ENCODE measurements at regions not wholly inside any gene's neighbourhood (a gene's known extent, or its start where the extent isn't known, plus 50 kb on each side); places are given as distances from the start of the nearest gene placed in this dataset.
A peak's percentile ranks its signal among the peaks of the same experiment; 100 is the strongest.

GRCh38 chr9:91100878-91101450 is 260.8 kb downstream of the AUH start:
- no peak overlapping the region for H2AFZ ChIP-seq (ENCODE audit: low read length)
- peak overlapping the region; percentile 22 for H3K4me2 ChIP-seq (ENCODE audit: insufficient read depth, low read length)
- no peak overlapping the region for H3K4me3 ChIP-seq (ENCODE audit: insufficient read depth, low read length)
- no peaks in the 10 kb centered on the region for H3K79me2 ChIP-seq (ENCODE audit: insufficient read depth, low read length)
- H3K4me1 ChIP-seq (ENCODE audit: insufficient read depth, low read length): peaks cover 16% of the 10 kb centered on the region
- no peaks in the 10 kb centered on the region for H3K36me3 ChIP-seq (ENCODE audit: insufficient read depth, low read length)
- peak overlapping the region; percentile 76 for H3K27ac ChIP-seq (ENCODE audit: low read depth, low read length)
- TF ChIP-seq CTCF (IDR thresholded peaks at IDR 0.05; ENCODE audit: extremely low read depth, low read depth, low read length): no peak
- H3K9me3 ChIP-seq (ENCODE audit: low read depth, low read length): no peaks in the 10 kb centered on the region
- H3K27me3 ChIP-seq (ENCODE audit: insufficient read depth, low read length): no peaks in the 10 kb centered on the region
- DNase-seq (ENCODE audit: insufficient read length, low spot score, missing footprints): no peak
- H4K20me1 ChIP-seq (ENCODE audit: insufficient read depth, low read length): no peaks in the 10 kb centered on the region

GRCh38 chr9:91101611-91102168 is 260.0 kb downstream of the AUH start:
- H3K27ac ChIP-seq (ENCODE audit: low read depth, low read length): no peak overlapping the region
- H3K4me3 ChIP-seq (ENCODE audit: insufficient read depth, low read length): no peak overlapping the region
- no peaks in the 10 kb centered on the region for H3K27me3 ChIP-seq (ENCODE audit: insufficient read depth, low read length)
- no peak overlapping the region for H3K4me2 ChIP-seq (ENCODE audit: insufficient read depth, low read length)
- H3K79me2 ChIP-seq (ENCODE audit: insufficient read depth, low read length): no peaks in the 10 kb centered on the region
- H4K20me1 ChIP-seq (ENCODE audit: insufficient read depth, low read length): no peaks in the 10 kb centered on the region
- no peak overlapping the region for H2AFZ ChIP-seq (ENCODE audit: low read length)
- H3K9me3 ChIP-seq (ENCODE audit: low read depth, low read length): no peaks in the 10 kb centered on the region
- no peak for TF ChIP-seq CTCF (IDR thresholded peaks at IDR 0.05; ENCODE audit: extremely low read depth, low read depth, low read length)
- no peaks in the 10 kb centered on the region for H3K36me3 ChIP-seq (ENCODE audit: insufficient read depth, low read length)
- H3K4me1 ChIP-seq (ENCODE audit: insufficient read depth, low read length): peaks cover 16% of the 10 kb centered on the region
- no peak for DNase-seq (ENCODE audit: insufficient read length, low spot score, missing footprints)

- no peak overlapping the region for H3K4me2 ChIP-seq (ENCODE audit: insufficient read depth, low read length)
- no peaks in the 10 kb centered on the region for H3K9me3 ChIP-seq (ENCODE audit: low read depth, low read length)
- H3K27ac ChIP-seq (ENCODE audit: low read depth, low read length): no peak overlapping the region
- H3K4me1 ChIP-seq (ENCODE audit: insufficient read depth, low read length): peaks cover 16% of the 10 kb centered on the region
- no peak overlapping the region for H2AFZ ChIP-seq (ENCODE audit: low read length)
- no peak for DNase-seq (ENCODE audit: insufficient read length, low spot score, missing footprints)
- H3K79me2 ChIP-seq (ENCODE audit: insufficient read depth, low read length): no peaks in the 10 kb centered on the region
- no peaks in the 10 kb centered on the region for H3K27me3 ChIP-seq (ENCODE audit: insufficient read depth, low read length)
- H4K20me1 ChIP-seq (ENCODE audit: insufficient read depth, low read length): no peaks in the 10 kb centered on the region
- H3K36me3 ChIP-seq (ENCODE audit: insufficient read depth, low read length): no peaks in the 10 kb centered on the region
- no peak overlapping the region for H3K4me3 ChIP-seq (ENCODE audit: insufficient read depth, low read length)
- TF ChIP-seq CTCF (IDR thresholded peaks at IDR 0.05; ENCODE audit: extremely low read depth, low read depth, low read length): no peak
These were observed 259.4 kb downstream of the AUH start for GRCh38 chr9:91102269-91102668.

GRCh38 chr9:91103931-91104330 is 257.8 kb downstream of the AUH start:
- no peaks in the 10 kb centered on the region for H3K79me2 ChIP-seq (ENCODE audit: insufficient read depth, low read length)

More at GRCh38 chr9:91103931-91104330, 257.8 kb downstream of the AUH start:
- Histone ChIP-seq H3K27me3 (ENCODE audit: insufficient read depth, low read length) (no peaks in the 10 kb centered on the region), H2AFZ (ENCODE audit: low read length) (no peak overlapping the region), H3K27ac (ENCODE audit: low read depth, low read length) (no peak overlapping the region), H3K36me3 (ENCODE audit: insufficient read depth, low read length) (no peaks in the 10 kb centered on the region), H3K9me3 (ENCODE audit: low read depth, low read length) (no peaks in the 10 kb centered on the region), H3K4me1 (ENCODE audit: insufficient read depth, low read length) (peaks cover 16% of the 10 kb centered on the region), H3K4me2 (ENCODE audit: insufficient read depth, low read length) (no peak overlapping the region), H3K4me3 (ENCODE audit: insufficient read depth, low read length) (no peak overlapping the region), H4K20me1 (ENCODE audit: insufficient read depth, low read length) (no peaks in the 10 kb centered on the region)
- no peak for DNase-seq (ENCODE audit: insufficient read length, low spot score, missing footprints)
- TF ChIP-seq CTCF (IDR thresholded peaks at IDR 0.05; ENCODE audit: extremely low read depth, low read depth, low read length): no peak

All from osteoblast (primary cell).